Ecto neural progenitor cell (in vitro differentiated cells): ENCODE measurements at regions not wholly inside any gene's neighbourhood (a gene's known extent, or its start where the extent isn't known, plus 50 kb on each side); places are given as distances from the start of the nearest gene placed in this dataset.
"Not testable (repeated sequence)": the region's sequence is repeated elsewhere in the genome, so short reads cannot be mapped to it uniquely, and the experiment has no call there.

Experiments
- DNase-seq: peaks from one replicate; pipeline ENCODE4 v3.0.0-alpha.2; 2018; ENCODE audit warnings: low spot score

GRCh38 chr11:11004069-11004468 is 146.2 kb upstream of the ZBED5 start:
- DNase-seq = no peak

- no peak for DNase-seq
Measured at GRCh38 chr11:11003226-11003625, 145.4 kb upstream of the ZBED5 start.

GRCh38 chr11:11000579-11001283 is 142.9 kb upstream of the ZBED5 start:
- DNase-seq = no peak

- no peak for DNase-seq
Measured at GRCh38 chr11:10998674-10999073, 140.8 kb upstream of the ZBED5 start.

- no peak for DNase-seq
Measured at GRCh38 chr11:10996678-10997077, 138.8 kb upstream of the ZBED5 start.

- DNase-seq = no peak
Measured at GRCh38 chr11:10993640-10994039, 135.8 kb upstream of the ZBED5 start.

- no peak for DNase-seq
Measured at GRCh38 chr11:10993186-10993585, 135.3 kb upstream of the ZBED5 start.

- DNase-seq = no peak
Measured at GRCh38 chr11:10991393-10991792, 133.5 kb upstream of the ZBED5 start.

GRCh38 chr11:10990637-10991193 is 132.9 kb upstream of the ZBED5 start:
- no peak for DNase-seq

GRCh38 chr11:10990160-10990559 is 132.3 kb upstream of the ZBED5 start:
- no peak for DNase-seq

GRCh38 chr11:10986006-10986405 is 128.2 kb upstream of the ZBED5 start:
- no peak for DNase-seq

- no peak for DNase-seq
Measured at GRCh38 chr11:10984742-10985141, 126.9 kb upstream of the ZBED5 start.

GRCh38 chr11:10984250-10984649 is 126.4 kb upstream of the ZBED5 start:
- DNase-seq = no peak

GRCh38 chr11:10982704-10983510 is 125.1 kb upstream of the ZBED5 start:
- DNase-seq = no peak

- no peak for DNase-seq
Measured at GRCh38 chr11:10979529-10979928, 121.7 kb upstream of the ZBED5 start.

- DNase-seq = no peak
Measured at GRCh38 chr11:10978198-10978597, 120.3 kb upstream of the ZBED5 start.

- DNase-seq = no peak
Measured at GRCh38 chr11:10975287-10975721, 117.5 kb upstream of the ZBED5 start.

- no peak for DNase-seq
Measured at GRCh38 chr11:10973416-10973815, 115.6 kb upstream of the ZBED5 start.

- no peak for DNase-seq
Measured at GRCh38 chr11:10970926-10971325, 113.1 kb upstream of the ZBED5 start.

- no peak for DNase-seq
Measured at GRCh38 chr11:10969387-10969786, 111.5 kb upstream of the ZBED5 start.

GRCh38 chr11:10956884-10957283 is 99.0 kb upstream of the ZBED5 start:
- not testable (repeated sequence) for DNase-seq

GRCh38 chr11:10955616-10956015 is 97.8 kb upstream of the ZBED5 start:
- no peak for DNase-seq

GRCh38 chr11:10954184-10954583 is 96.3 kb upstream of the ZBED5 start:
- DNase-seq = no peak
